Activated CD4-positive, alpha-beta memory T cell treated with anti-CD3 and anti-CD28 coated beads for 36 hours (primary cell): ENCODE measurements at regions not wholly inside any gene's neighbourhood (a gene's known extent, or its start where the extent isn't known, plus 50 kb on each side); places are given as distances from the start of the nearest gene placed in this dataset.

Experiments
- CTCF ChIA-PET: fragments of 350-600 bp; sonication (Branson Sonifier 250); formaldehyde crosslinking; loops from one replicate; lab custom pipeline; 2021; ENCODE audit warnings: antibody characterized with exemption, inconsistent platforms; lab: Charles Lee
- POLR2A ChIA-PET: fragments of 350-600 bp; sonication (Branson Sonifier 250); formaldehyde crosslinking; loops from one replicate; lab custom pipeline; 2021; ENCODE audit warnings: antibody characterized with exemption; lab: Charles Lee
- DNase-seq: peaks from one replicate; pipeline ENCODE4 v3.0.0-alpha.2; 2020
- H3K27ac Mint-ChIP-seq: one replicate; pipeline ENCODE4 v1.8.0; 2021; ENCODE audit warnings: mixed read lengths
- H3K27me3 Mint-ChIP-seq: one replicate; pipeline ENCODE4 v1.8.0; 2021; ENCODE audit warnings: mixed read lengths
- H3K36me3 Mint-ChIP-seq: one replicate; pipeline ENCODE4 v1.8.0; 2021; ENCODE audit warnings: mixed read lengths
- H3K4me1 Mint-ChIP-seq: one replicate; pipeline ENCODE4 v1.8.0; 2021; ENCODE audit warnings: low read depth, mixed read lengths
- H3K4me3 Mint-ChIP-seq: one replicate; pipeline ENCODE4 v1.8.0; 2021; ENCODE audit warnings: mild to moderate bottlenecking, mixed read lengths
- H3K9me3 Mint-ChIP-seq: one replicate; pipeline ENCODE4 v1.8.0; 2021; ENCODE audit warnings: mixed read lengths
- intact Hi-C: fragments of 100-400 bp; cut with micrococcal nuclease; formaldehyde crosslinking; loops from one replicate; pipeline ENCODE4 v1.15.1; 2023

DNA sequence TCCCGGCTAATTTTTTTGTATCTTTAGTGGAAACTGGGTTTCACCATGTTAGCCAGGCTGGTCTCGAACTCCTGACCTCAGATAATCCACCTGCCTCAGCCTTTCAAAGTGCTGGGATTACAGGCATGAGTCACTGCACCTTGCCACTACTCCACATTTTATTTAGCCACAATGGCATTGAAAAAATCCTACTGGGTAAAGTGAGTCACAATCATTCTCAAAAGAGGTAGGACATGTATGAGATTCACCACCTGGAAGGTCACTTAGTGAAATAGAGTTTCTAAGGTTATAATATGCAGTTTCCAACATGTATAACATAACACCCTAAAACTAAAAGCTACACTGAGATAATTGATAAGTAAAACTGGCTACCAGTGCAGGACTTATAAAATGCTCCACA, 159.2 kb downstream of the BTC start:
- no peak overlapping the region for H3K27ac Mint-ChIP-seq
- H3K36me3 Mint-ChIP-seq: no peaks in the 10 kb centered on the region
- peaks cover 10% of the 10 kb centered on the region for H3K4me1 Mint-ChIP-seq
- intact Hi-C loops: no loop called here
- DNase-seq: no peak
- H3K27me3 Mint-ChIP-seq: no peaks in the 10 kb centered on the region
- no peak overlapping the region for H3K4me3 Mint-ChIP-seq
- H3K9me3 Mint-ChIP-seq: no peaks in the 10 kb centered on the region
- CTCF ChIA-PET: interaction anchor here (0.6 to 1.0 kb wide), 2 partner anchors 11 to 19 kb away, joined by 3 to 4 read pairs; no protein-coding TSS in a partner anchor
- POLR2A ChIA-PET: no interaction called here

- no peaks in the 10 kb centered on the region for H3K27me3 Mint-ChIP-seq
- no peak overlapping the region for H3K27ac Mint-ChIP-seq
- no peak overlapping the region for H3K4me3 Mint-ChIP-seq
- no peak for DNase-seq
- no peaks in the 10 kb centered on the region for H3K9me3 Mint-ChIP-seq
- H3K4me1 Mint-ChIP-seq: peaks cover 10% of the 10 kb centered on the region
- ChIA-PET CTCF (interaction anchor here (0.6 to 1.3 kb wide), 3 partner anchors 9 to 19 kb away, joined by 3 to 4 read pairs (median 3); no protein-coding TSS in a partner anchor), POLR2A (no interaction called here)
- intact Hi-C loops: no loop called here
- H3K36me3 Mint-ChIP-seq: no peaks in the 10 kb centered on the region
These were observed 158.7 kb downstream of the BTC start for GRCh38 chr4:74635490-74636123.

DNA sequence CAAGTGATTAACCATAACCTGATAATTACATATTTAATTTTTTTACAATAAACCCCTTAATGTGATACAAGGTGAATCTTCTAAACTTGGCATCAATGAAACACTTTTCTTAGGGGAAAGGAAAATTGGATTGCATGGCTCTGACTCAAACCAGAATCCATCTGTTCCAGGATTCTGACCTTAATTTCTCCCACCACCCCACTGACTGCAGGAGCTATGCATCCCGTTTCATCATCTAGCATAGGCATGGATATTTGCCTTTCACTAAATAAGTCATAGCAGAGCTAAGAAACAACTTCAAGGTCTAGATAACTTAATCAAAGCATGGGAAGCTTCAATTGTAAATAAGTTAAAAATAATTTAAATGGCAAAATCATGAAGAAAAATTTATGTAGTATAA, 156.3 kb downstream of the BTC start:
- Mint-ChIP-seq H3K36me3 (no peaks in the 10 kb centered on the region), H3K9me3 (no peaks in the 10 kb centered on the region), H3K4me1 (peaks cover 5% of the 10 kb centered on the region), H3K27me3 (peaks cover 2% of the 10 kb centered on the region), H3K4me3 (no peak overlapping the region), H3K27ac (no peak overlapping the region)
- ChIA-PET CTCF (interaction anchor here (0.6 to 1.4 kb wide), 2 partner anchors 33 to 37 kb away, joined by 3 read pairs; no protein-coding TSS in a partner anchor), POLR2A (no interaction called here)
- intact Hi-C loops: no loop called here
- no peak for DNase-seq

DNA sequence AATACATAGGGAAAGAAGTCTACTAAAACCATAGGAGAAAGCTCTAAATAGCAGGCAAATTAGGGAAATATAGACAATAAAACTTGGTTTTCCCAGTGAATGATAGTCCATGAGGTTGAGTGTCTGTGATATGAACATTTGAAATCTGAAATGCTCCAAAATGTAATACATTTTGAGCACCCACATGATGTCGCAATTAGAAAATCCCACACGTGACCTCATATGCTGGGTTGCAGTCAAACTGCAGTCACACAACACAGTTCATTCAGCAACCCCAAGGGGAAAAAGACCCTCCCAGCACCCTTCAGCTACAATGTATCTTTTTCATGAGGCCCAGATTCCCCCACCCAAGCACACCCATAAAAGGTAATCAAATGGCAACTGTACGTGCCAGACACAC, 155.6 kb downstream of the BTC start:
- Mint-ChIP-seq H3K36me3 (no peaks in the 10 kb centered on the region), H3K4me3 (no peak overlapping the region), H3K4me1 (no peaks in the 10 kb centered on the region), H3K27me3 (peaks cover 2% of the 10 kb centered on the region), H3K9me3 (no peaks in the 10 kb centered on the region), H3K27ac (no peak overlapping the region)
- DNase-seq: no peak
- CTCF ChIA-PET: interaction anchor here (0.6 to 1.4 kb wide), 2 partner anchors 33 to 36 kb away, joined by 3 read pairs; no protein-coding TSS in a partner anchor
- POLR2A ChIA-PET: no interaction called here
- intact Hi-C loops: no loop called here

GRCh38 chr4:74640111-74640903, 154.0 kb downstream of the BTC start:
- Mint-ChIP-seq H3K27ac (no peak overlapping the region), H3K4me3 (no peak overlapping the region), H3K27me3 (peaks cover 2% of the 10 kb centered on the region), H3K4me1 (no peaks in the 10 kb centered on the region), H3K36me3 (no peaks in the 10 kb centered on the region), H3K9me3 (peaks cover 4% of the 10 kb centered on the region)
- intact Hi-C loops: no loop called here
- no peak for DNase-seq
- CTCF ChIA-PET: interaction anchor here (1.0 kb wide), 1 partner anchor 8 kb away, joined by 3 read pairs; no protein-coding TSS in a partner anchor
- POLR2A ChIA-PET: no interaction called here

GRCh38 chr4:74642006-74642405, 152.3 kb downstream of the BTC start:
- POLR2A ChIA-PET: no interaction called here
- no peak for DNase-seq
- intact Hi-C loops: no loop called here
- Mint-ChIP-seq H3K27ac (no peak overlapping the region), H3K4me1 (no peaks in the 10 kb centered on the region), H3K9me3 (peaks cover 4% of the 10 kb centered on the region), H3K27me3 (peaks cover 2% of the 10 kb centered on the region), H3K36me3 (no peaks in the 10 kb centered on the region), H3K4me3 (no peak overlapping the region)
- CTCF ChIA-PET: no interaction called here

GRCh38 chr4:74649193-74649592, 145.1 kb downstream of the BTC start:
- H3K36me3 Mint-ChIP-seq: no peaks in the 10 kb centered on the region
- intact Hi-C loops: no loop called here
- no peaks in the 10 kb centered on the region for H3K27me3 Mint-ChIP-seq
- no peak overlapping the region for H3K27ac Mint-ChIP-seq
- no peak overlapping the region for H3K4me3 Mint-ChIP-seq
- H3K9me3 Mint-ChIP-seq: peaks cover 4% of the 10 kb centered on the region
- POLR2A ChIA-PET: no interaction called here
- DNase-seq: no peak
- CTCF ChIA-PET: no interaction called here
- H3K4me1 Mint-ChIP-seq: no peaks in the 10 kb centered on the region

DNA sequence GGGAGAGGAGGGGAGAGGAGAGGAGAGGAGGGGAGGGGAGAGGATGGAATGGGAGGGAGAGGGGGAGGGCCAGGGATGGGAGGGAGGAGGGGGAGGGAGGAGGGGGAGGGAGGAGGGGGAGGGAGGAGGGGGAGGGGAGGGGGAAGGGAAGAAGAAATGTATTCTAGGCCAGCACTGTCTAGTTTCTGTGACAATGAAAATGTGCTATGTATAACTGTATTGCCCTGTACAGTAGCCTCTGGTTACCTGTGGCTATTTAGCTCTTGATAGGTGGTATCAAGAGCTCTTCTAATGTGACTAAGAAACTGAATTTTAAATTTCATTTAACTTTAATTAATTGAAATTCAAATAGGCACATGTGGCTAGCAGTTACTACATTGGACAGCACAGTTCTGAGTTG, 143.1 kb downstream of the BTC start:
- H3K4me1 Mint-ChIP-seq: no peaks in the 10 kb centered on the region
- intact Hi-C loops: no loop called here
- H3K4me3 Mint-ChIP-seq: no peak overlapping the region
- H3K27ac Mint-ChIP-seq: no peak overlapping the region
- no peaks in the 10 kb centered on the region for H3K9me3 Mint-ChIP-seq
- no peaks in the 10 kb centered on the region for H3K36me3 Mint-ChIP-seq
- ChIA-PET POLR2A (no interaction called here), CTCF (no interaction called here)
- peaks cover 6% of the 10 kb centered on the region for H3K27me3 Mint-ChIP-seq
- DNase-seq: no peak

GRCh38 chr4:74653331-74654229, 140.7 kb downstream of the BTC start:
- Mint-ChIP-seq H3K36me3 (no peaks in the 10 kb centered on the region), H3K4me1 (no peaks in the 10 kb centered on the region), H3K27me3 (peaks cover 8% of the 10 kb centered on the region), H3K9me3 (no peaks in the 10 kb centered on the region), H3K4me3 (no peak overlapping the region), H3K27ac (no peak overlapping the region)
- intact Hi-C loops: no loop called here
- no peak for DNase-seq
- CTCF ChIA-PET: no interaction called here
- POLR2A ChIA-PET: no interaction called here

DNA sequence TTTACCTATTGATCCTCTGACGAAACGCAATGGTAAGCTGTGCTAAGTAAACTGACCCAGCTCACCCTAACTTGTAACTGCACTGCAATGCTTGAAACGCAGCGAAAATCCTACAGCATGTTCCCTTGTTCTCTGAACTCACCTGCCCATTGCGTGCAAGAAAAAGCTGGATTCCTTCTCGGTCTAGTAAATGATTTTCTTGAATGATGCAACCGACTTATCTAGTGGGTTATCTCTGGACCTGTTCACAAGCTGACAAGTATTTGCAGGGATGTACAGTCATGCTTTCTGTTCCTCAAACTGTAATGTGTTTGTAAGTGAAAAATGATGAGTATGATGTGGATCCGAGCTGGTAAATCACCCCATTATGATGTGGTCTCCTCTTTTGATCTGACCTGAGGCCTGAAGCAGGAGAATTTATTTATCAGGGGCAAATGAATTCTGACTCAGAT, 140.1 kb downstream of the BTC start:
- intact Hi-C loops: no loop called here
- DNase-seq: no peak
- ChIA-PET POLR2A (no interaction called here), CTCF (no interaction called here)
- H3K4me3 Mint-ChIP-seq: no peak overlapping the region
- no peaks in the 10 kb centered on the region for H3K36me3 Mint-ChIP-seq
- no peak overlapping the region for H3K27ac Mint-ChIP-seq
- H3K4me1 Mint-ChIP-seq: no peaks in the 10 kb centered on the region
- no peaks in the 10 kb centered on the region for H3K9me3 Mint-ChIP-seq
- peaks cover 8% of the 10 kb centered on the region for H3K27me3 Mint-ChIP-seq

DNA sequence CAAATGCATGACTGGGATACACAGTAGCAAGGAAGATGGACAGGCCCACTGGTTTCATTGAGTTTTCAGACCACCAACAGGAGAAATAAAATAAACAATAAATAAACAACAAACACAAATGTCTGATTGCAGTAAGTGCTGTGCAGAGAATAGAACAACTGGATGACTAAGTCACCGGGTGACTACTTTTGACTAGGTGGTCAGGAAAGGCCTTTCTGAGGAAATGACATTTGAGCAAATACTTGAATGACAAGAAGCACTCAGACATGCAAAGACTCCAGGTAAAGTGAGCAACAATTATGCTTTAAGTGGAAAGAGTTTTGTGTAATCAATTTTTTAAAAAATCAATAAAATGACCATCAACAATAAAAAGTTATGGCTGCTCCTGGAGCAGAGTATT, 137.7 kb downstream of the BTC start:
- peaks cover under 1% of the 10 kb centered on the region for H3K4me1 Mint-ChIP-seq
- no peaks in the 10 kb centered on the region for H3K36me3 Mint-ChIP-seq
- intact Hi-C loops: no loop called here
- H3K9me3 Mint-ChIP-seq: no peaks in the 10 kb centered on the region
- peaks cover 8% of the 10 kb centered on the region for H3K27me3 Mint-ChIP-seq
- no peak overlapping the region for H3K4me3 Mint-ChIP-seq
- no peak overlapping the region for H3K27ac Mint-ChIP-seq
- DNase-seq: no peak
- ChIA-PET CTCF (no interaction called here), POLR2A (no interaction called here)

DNA sequence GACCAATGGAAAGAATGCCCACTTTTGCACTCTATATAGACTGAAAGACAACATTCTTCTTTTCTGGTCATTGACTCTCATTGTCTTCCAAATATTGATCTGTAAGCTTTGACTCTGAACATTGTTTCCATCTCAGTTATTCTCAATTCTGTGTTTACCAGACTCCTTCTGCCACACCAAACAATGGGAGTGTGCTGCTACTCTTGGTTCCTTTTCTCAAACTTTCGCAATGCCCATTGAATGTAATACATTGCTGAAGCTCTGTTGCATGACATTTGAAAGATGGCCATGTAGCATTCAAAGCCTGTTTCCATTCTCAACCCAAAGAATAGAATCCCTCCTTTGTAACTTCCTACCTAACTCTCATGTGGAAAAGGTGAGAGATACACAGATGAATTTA, 136.2 kb downstream of the BTC start:
- Mint-ChIP-seq H3K4me1 (peaks cover 3% of the 10 kb centered on the region), H3K27me3 (peaks cover 10% of the 10 kb centered on the region), H3K27ac (no peak overlapping the region), H3K9me3 (no peaks in the 10 kb centered on the region), H3K36me3 (no peaks in the 10 kb centered on the region), H3K4me3 (no peak overlapping the region)
- POLR2A ChIA-PET: no interaction called here
- CTCF ChIA-PET: no interaction called here
- intact Hi-C loops: no loop called here
- no peak for DNase-seq
